GM12892 (cell line): ENCODE measurements at regions not wholly inside any gene's neighbourhood (a gene's known extent, or its start where the extent isn't known, plus 50 kb on each side); places are given as distances from the start of the nearest gene placed in this dataset.

ENCODE experiments used
- POLR2A ChIP-seq: IDR thresholded peaks from 2 replicates; pipeline ENCODE4 v1.6.1; 2011; ENCODE audit warnings: low read depth, low read length, control low read depth
- POLR2AphosphoS5 ChIP-seq: IDR thresholded peaks from 2 replicates; pipeline ENCODE4 v1.6.1; 2011; ENCODE audit warnings: low read depth, low read length, control low read depth
- TAF1 ChIP-seq: IDR thresholded peaks from 2 replicates; pipeline ENCODE4 v1.6.1; 2011; ENCODE audit warnings: low read depth, mild to moderate bottlenecking, control low read depth, low read length, borderline replicate concordance

- TF ChIP-seq POLR2A (no peak), POLR2AphosphoS5 (no peak), TAF1 (no peak)
These were observed 116.1 kb downstream of the GPR37 start for GRCh38 chr7:124649397-124650014.
